Effector memory CD4-positive, alpha-beta T cell (primary cell): ENCODE measurements at regions not wholly inside any gene's neighbourhood (a gene's known extent, or its start where the extent isn't known, plus 50 kb on each side); places are given as distances from the start of the nearest gene placed in this dataset.

ENCODE experiments used
- DNase-seq, 3 donors: peaks; one replicate each; pipeline ENCODE4 v3.0.0-alpha.2; 2020
- H3K27ac ChIP-seq: 2 replicates; pipeline ENCODE4 v1.7.0; 2013; ENCODE audit warnings: mild to moderate bottlenecking, low read length, moderate library complexity; ENCODE audit not compliant: insufficient read depth, poor library complexity, severe bottlenecking
- H3K27me3 ChIP-seq: replicated peaks from 2 replicates; pipeline ENCODE4 v1.7.0; 2013; ENCODE audit warnings: mild to moderate bottlenecking, low read length; ENCODE audit not compliant: insufficient read depth, control insufficient read depth, poor library complexity, severe bottlenecking
- H3K36me3 ChIP-seq: 2 replicates; pipeline ENCODE4 v1.7.0; 2013; ENCODE audit warnings: mild to moderate bottlenecking, low read length, moderate library complexity; ENCODE audit not compliant: control insufficient read depth, insufficient read depth
- H3K4me1 ChIP-seq: 2 replicates; pipeline ENCODE4 v1.7.0; 2013; ENCODE audit warnings: low read length, mild to moderate bottlenecking; ENCODE audit not compliant: control insufficient read depth, insufficient read depth, poor library complexity, severe bottlenecking
- H3K4me3 ChIP-seq: 2 replicates; pipeline ENCODE4 v1.7.0; 2013; ENCODE audit warnings: low read length, low read depth, mild to moderate bottlenecking; ENCODE audit not compliant: insufficient read depth, poor library complexity, severe bottlenecking
- H3K9me3 ChIP-seq: 2 replicates; pipeline ENCODE4 v1.7.0; 2013; ENCODE audit warnings: mild to moderate bottlenecking, low read length, moderate library complexity; ENCODE audit not compliant: control insufficient read depth

DNA sequence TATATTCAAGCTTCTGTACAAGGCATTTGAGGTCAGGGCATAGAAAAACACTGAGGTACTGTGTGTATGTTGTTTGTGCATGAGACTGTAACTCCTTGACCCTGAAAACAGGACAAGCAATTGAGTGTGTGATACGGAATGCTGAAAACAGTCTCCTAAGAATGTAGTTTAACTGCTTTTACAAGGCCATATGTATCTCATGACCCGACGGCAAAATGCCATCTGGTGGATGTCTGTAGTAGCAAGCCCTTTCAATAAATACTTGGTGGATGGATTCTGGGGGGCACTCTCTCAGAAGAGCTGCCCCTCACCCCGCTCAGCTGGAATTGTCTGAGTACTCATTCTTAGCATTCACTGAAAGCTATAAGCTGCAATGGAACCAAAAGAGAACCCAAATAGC, 69.3 kb upstream of the EYS start:
- no peaks in the 10 kb centered on the region for H3K27me3 ChIP-seq
- H3K27ac ChIP-seq, result no peak overlapping the region
- no peaks in the 10 kb centered on the region for H3K36me3 ChIP-seq
- DNase-seq, result no peak
- H3K9me3 ChIP-seq, result no peaks in the 10 kb centered on the region
- H3K4me3 ChIP-seq, result no peak overlapping the region
- H3K4me1 ChIP-seq, result no peaks in the 10 kb centered on the region

DNA sequence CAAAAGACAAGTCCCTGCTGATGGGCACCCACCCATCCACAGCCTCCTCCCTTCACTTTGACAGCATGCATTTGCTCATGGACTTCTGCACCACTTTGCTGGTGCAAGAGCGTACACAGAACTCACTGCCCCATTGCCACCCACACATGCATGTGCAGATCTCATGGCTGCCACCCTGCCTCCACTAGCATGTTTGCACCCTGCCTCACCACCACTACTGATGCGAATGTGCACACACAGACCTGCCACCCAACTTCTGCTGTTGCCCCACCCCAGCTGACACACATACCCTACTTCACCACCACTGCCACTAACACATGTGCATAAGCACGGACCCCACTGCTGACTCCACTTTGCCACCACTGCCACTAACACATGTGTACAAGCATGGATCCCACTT, 64.9 kb upstream of the EYS start:
- no peaks in the 10 kb centered on the region for H3K27me3 ChIP-seq
- H3K9me3 ChIP-seq, result no peaks in the 10 kb centered on the region
- no peak overlapping the region for H3K27ac ChIP-seq
- H3K36me3 ChIP-seq, result no peaks in the 10 kb centered on the region
- DNase-seq, result no peak
- H3K4me3 ChIP-seq, result no peak overlapping the region
- H3K4me1 ChIP-seq, result no peaks in the 10 kb centered on the region

DNA sequence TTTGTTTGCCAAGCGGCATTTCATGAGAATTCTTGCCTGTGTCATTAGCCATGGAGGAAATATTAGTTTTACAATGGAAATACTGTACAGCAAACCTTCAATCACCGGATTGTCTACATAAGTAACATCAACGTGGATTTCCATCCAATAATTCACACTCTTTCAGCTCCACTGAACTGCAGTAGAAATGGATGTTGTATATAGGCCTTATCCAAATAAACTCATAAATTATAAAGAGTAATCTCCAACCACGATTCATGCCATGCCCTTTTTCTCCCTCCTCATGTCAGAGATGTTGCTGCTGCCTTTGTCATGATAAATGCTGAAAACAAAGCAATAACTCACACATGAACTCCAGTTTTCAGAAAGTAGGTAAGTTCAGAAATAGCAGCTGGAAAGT, 54.9 kb upstream of the EYS start:
- H3K4me3 ChIP-seq, result no peak overlapping the region
- no peak for DNase-seq
- H3K4me1 ChIP-seq, result no peaks in the 10 kb centered on the region
- no peak overlapping the region for H3K27ac ChIP-seq
- H3K27me3 ChIP-seq, result no peaks in the 10 kb centered on the region
- no peaks in the 10 kb centered on the region for H3K36me3 ChIP-seq
- no peaks in the 10 kb centered on the region for H3K9me3 ChIP-seq

DNA sequence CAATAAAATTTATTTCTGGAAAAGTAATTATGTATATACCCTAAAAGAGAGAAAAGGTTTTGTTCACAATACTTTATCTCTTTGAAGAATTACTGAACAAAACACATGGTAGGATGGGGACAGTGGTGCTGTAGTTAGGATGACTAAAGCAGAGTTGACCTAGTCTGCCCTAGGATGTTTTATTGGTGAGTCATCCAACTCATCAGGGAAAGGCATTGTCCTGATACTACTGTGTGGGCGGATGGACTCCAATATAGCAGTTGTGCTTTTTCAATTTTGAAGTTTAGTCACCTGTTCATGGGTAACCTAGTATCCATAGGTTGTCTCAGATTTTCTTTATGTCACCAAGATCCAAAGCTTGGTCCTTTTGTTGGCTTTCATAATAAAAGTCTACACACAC, 53.3 kb upstream of the EYS start:
- no peaks in the 10 kb centered on the region for H3K4me1 ChIP-seq
- no peak overlapping the region for H3K27ac ChIP-seq
- DNase-seq, result no peak
- no peaks in the 10 kb centered on the region for H3K36me3 ChIP-seq
- no peaks in the 10 kb centered on the region for H3K27me3 ChIP-seq
- no peak overlapping the region for H3K4me3 ChIP-seq
- no peaks in the 10 kb centered on the region for H3K9me3 ChIP-seq
